ENCODE measurements at regions not wholly inside any gene's neighbourhood (a gene's known extent, or its start where the extent isn't known, plus 50 kb on each side); places are given as distances from the start of the nearest gene placed in this dataset.

DNA sequence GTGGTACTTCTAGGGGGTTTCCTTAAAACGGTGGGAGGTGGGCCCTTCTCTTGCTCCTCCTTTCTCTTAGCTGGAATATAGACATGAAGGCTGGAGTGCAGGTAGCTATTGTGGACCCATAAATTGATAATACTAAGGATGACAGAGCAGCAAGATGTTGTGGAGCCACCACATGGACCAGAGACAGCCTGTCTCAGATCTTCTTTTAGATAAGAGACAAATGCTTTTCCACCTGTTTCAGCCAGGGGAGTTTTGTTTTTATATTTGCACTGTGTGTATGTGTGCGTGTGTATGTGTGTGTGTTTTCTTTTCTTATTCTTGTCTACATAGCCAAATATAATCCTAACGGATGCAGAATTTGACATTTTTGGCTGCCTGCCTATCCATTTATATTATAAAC, 62.9 kb upstream of the HIF1A start:
- no peak for ATAC-seq
- DNase-seq (ENCODE audit: low read depth in 1 of 2, low spot score in 1 of 2): no peak
- Histone ChIP-seq H3K27ac (no peak overlapping the region), H3K4me3 (no peak overlapping the region), H3K4me2 (no peak overlapping the region), H3K9me3 (no peaks in the 10 kb centered on the region), H3K4me1 (peaks cover 14% of the 10 kb centered on the region; the same call in 2 of the 3 replicates)
- TF ChIP-seq, protein P1, sequence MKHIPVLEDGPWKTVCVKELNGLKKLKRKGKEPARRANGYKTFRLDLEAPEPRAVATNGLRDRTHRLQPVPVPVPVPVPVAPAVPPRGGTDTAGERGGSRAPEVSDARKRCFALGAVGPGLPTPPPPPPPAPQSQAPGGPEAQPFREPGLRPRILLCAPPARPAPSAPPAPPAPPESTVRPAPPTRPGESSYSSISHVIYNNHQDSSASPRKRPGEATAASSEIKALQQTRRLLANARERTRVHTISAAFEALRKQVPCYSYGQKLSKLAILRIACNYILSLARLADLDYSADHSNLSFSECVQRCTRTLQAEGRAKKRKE (CRISPR knock-in tag; IDR thresholded peaks at IDR 0.05; ENCODE audit: low read depth): no peak
- TF ChIP-seq KDM5A (IDR thresholded peaks at IDR 0.05) (no peak), SMC3 (IDR thresholded peaks at IDR 0.05) (no peak), MAX (IDR thresholded peaks at IDR 0.05) (no peak), HOXB13 (CRISPR knock-in tag; IDR thresholded peaks at IDR 0.05; ENCODE audit: low read depth) (no peak), PHF8 (IDR thresholded peaks at IDR 0.05; ENCODE audit: borderline replicate concordance, low read depth) (no peak), HEYL (CRISPR knock-in tag; IDR thresholded peaks at IDR 0.05) (no peak), CHD4 (IDR thresholded peaks at IDR 0.05; ENCODE audit: borderline replicate concordance) (no peak), SREBF2 (IDR thresholded peaks at IDR 0.05) (no peak), HOXB5 (CRISPR knock-in tag; IDR thresholded peaks at IDR 0.05) (no peak), BCL3 (IDR thresholded peaks at IDR 0.05) (no peak), RAD21 (conservative IDR thresholded peaks at IDR 0.05 in 1 of 2, IDR thresholded peaks at IDR 0.05 in 1 of 2) (no peak), CBX2 (IDR thresholded peaks at IDR 0.05; ENCODE audit: borderline replicate concordance, low read depth) (no peak), E2F6 (IDR thresholded peaks at IDR 0.05; ENCODE audit: borderline replicate concordance, low read depth) (no peak), POLR2AphosphoS2 (conservative IDR thresholded peaks at IDR 0.05; ENCODE audit: low read length) (no peak), FOSB (CRISPR knock-in tag; IDR thresholded peaks at IDR 0.05) (no peak)
- TF ChIP-seq, protein P2, sequence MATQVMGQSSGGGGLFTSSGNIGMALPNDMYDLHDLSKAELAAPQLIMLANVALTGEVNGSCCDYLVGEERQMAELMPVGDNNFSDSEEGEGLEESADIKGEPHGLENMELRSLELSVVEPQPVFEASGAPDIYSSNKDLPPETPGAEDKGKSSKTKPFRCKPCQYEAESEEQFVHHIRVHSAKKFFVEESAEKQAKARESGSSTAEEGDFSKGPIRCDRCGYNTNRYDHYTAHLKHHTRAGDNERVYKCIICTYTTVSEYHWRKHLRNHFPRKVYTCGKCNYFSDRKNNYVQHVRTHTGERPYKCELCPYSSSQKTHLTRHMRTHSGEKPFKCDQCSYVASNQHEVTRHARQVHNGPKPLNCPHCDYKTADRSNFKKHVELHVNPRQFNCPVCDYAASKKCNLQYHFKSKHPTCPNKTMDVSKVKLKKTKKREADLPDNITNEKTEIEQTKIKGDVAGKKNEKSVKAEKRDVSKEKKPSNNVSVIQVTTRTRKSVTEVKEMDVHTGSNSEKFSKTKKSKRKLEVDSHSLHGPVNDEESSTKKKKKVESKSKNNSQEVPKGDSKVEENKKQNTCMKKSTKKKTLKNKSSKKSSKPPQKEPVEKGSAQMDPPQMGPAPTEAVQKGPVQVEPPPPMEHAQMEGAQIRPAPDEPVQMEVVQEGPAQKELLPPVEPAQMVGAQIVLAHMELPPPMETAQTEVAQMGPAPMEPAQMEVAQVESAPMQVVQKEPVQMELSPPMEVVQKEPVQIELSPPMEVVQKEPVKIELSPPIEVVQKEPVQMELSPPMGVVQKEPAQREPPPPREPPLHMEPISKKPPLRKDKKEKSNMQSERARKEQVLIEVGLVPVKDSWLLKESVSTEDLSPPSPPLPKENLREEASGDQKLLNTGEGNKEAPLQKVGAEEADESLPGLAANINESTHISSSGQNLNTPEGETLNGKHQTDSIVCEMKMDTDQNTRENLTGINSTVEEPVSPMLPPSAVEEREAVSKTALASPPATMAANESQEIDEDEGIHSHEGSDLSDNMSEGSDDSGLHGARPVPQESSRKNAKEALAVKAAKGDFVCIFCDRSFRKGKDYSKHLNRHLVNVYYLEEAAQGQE (IDR thresholded peaks at IDR 0.05): no peak
- WGBS (ENCODE audit: missing lambda C conversion rate): 63% methylated on average over 3 of the region's 3 CpGs
- FAIRE-seq: no peak
- ChIA-PET CTCF (no interaction called here), POLR2A (no interaction called here)

DNA sequence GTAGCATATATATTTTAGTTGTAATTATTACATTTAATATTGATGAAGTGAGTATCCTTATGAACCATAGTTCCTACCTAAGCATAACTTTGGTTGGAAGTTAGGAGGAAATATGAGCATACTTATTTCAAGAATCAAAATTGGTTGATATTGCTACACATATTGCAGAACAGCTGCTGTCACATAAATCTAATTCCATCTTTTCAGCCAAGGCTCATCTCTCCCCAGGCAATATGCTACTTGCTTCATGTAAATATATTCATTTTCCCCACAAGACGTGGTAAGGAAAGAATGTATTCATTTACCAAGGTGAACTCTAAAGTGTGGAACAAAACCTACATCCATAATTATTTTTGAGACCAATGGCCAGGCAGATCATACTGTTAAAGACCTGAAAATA, 62.5 kb upstream of the HIF1A start:
- H3K4me3 ChIP-seq: no peak overlapping the region
- WGBS (ENCODE audit: missing lambda C conversion rate): 71% methylated on average over 1 of the region's 1 CpG
- no peak overlapping the region for H3K4me2 ChIP-seq
- ChIA-PET CTCF (no interaction called here), POLR2A (no interaction called here)
- H3K9me3 ChIP-seq: no peaks in the 10 kb centered on the region
- peaks cover 14% of the 10 kb centered on the region; the same call in 2 of the 3 replicates for H3K4me1 ChIP-seq
- TF ChIP-seq KDM1A (IDR thresholded peaks at IDR 0.05; ENCODE audit: low read depth) (no peak), RCOR1 (IDR thresholded peaks at IDR 0.05; ENCODE audit: low read depth, low read length) (no peak), NPAS2 (CRISPR knock-in tag; IDR thresholded peaks at IDR 0.05; ENCODE audit: borderline replicate concordance) (no peak), EHF (CRISPR knock-in tag; IDR thresholded peaks at IDR 0.05) (no peak), PHF8 (IDR thresholded peaks at IDR 0.05; ENCODE audit: borderline replicate concordance, low read depth) (no peak), ESRRA (IDR thresholded peaks at IDR 0.05; ENCODE audit: borderline replicate concordance, low read length) (no peak), ZNF302 (CRISPR knock-in tag; IDR thresholded peaks at IDR 0.05) (no peak), ZSCAN20 (CRISPR knock-in tag; IDR thresholded peaks at IDR 0.05) (no peak), CBX2 (IDR thresholded peaks at IDR 0.05; ENCODE audit: borderline replicate concordance, low read depth) (no peak)
- ATAC-seq (no peak), FAIRE-seq (no peak), DNase-seq (ENCODE audit: low read depth in 1 of 2, low spot score in 1 of 2) (no peak)
- no peak overlapping the region for H3K27ac ChIP-seq

Data from A549 (cell line).